ENCODE measurements at regions not wholly inside any gene's neighbourhood (a gene's known extent, or its start where the extent isn't known, plus 50 kb on each side); places are given as distances from the start of the nearest gene placed in this dataset.
"Not testable (repeated sequence)": the region's sequence is repeated elsewhere in the genome, so short reads cannot be mapped to it uniquely, and the experiment has no call there.

GRCh38 chr18:5717256-5717655 lies 173.5 kb upstream of the EPB41L3 start:
- no peak for DNase-seq

GRCh38 chr18:5710676-5711075 lies 166.9 kb upstream of the EPB41L3 start:
- DNase-seq: no peak

- no peak for DNase-seq
These were observed 166.4 kb upstream of the EPB41L3 start for GRCh38 chr18:5710235-5710634.

- no peak for DNase-seq
These were observed 165.8 kb upstream of the EPB41L3 start for GRCh38 chr18:5709476-5710095.

- no peak for DNase-seq
These were observed 163.8 kb upstream of the EPB41L3 start for GRCh38 chr18:5707586-5707985.

- no peak for DNase-seq
These were observed 161.6 kb upstream of the EPB41L3 start for GRCh38 chr18:5705393-5705792.

- DNase-seq: no peak
These were observed 161.1 kb upstream of the EPB41L3 start for GRCh38 chr18:5704847-5705246.

- DNase-seq: not testable (repeated sequence)
These were observed 158.2 kb upstream of the EPB41L3 start for GRCh38 chr18:5702016-5702415.

GRCh38 chr18:5693699-5694294 lies 150.0 kb upstream of the EPB41L3 start:
- DNase-seq: no peak

- DNase-seq: no peak
These were observed 135.1 kb upstream of the EPB41L3 start for GRCh38 chr18:5678779-5679406.

GRCh38 chr18:5678278-5678677 lies 134.5 kb upstream of the EPB41L3 start:
- no peak for DNase-seq

GRCh38 chr18:5673616-5674015 lies 129.8 kb upstream of the EPB41L3 start:
- no peak for DNase-seq

GRCh38 chr18:5669585-5669984 lies 125.8 kb upstream of the EPB41L3 start:
- DNase-seq: no peak

GRCh38 chr18:5668087-5668715 lies 124.4 kb upstream of the EPB41L3 start:
- DNase-seq: no peak

- DNase-seq: no peak
These were observed 123.6 kb upstream of the EPB41L3 start for GRCh38 chr18:5667356-5667755.

GRCh38 chr18:5662586-5663090 lies 118.8 kb upstream of the EPB41L3 start:
- DNase-seq: no peak

GRCh38 chr18:5661179-5661578 lies 117.4 kb upstream of the EPB41L3 start:
- no peak for DNase-seq

- no peak for DNase-seq
These were observed 110.0 kb upstream of the EPB41L3 start for GRCh38 chr18:5653802-5654201.

- DNase-seq: no peak
These were observed 107.9 kb upstream of the EPB41L3 start for GRCh38 chr18:5651736-5652135.

- no peak for DNase-seq
These were observed 105.6 kb upstream of the EPB41L3 start for GRCh38 chr18:5649439-5649838.

GRCh38 chr18:5646739-5647138 lies 102.9 kb upstream of the EPB41L3 start:
- no peak for DNase-seq

- DNase-seq: no peak
These were observed 99.5 kb upstream of the EPB41L3 start for GRCh38 chr18:5643288-5643687.

GRCh38 chr18:5640939-5641338 lies 97.1 kb upstream of the EPB41L3 start:
- no peak for DNase-seq

- no peak for DNase-seq
These were observed 95.3 kb upstream of the EPB41L3 start for GRCh38 chr18:5639131-5639530.

Data from NCI-H1105 (cell line).